ENCODE measurements at regions not wholly inside any gene's neighbourhood (a gene's known extent, or its start where the extent isn't known, plus 50 kb on each side); places are given as distances from the start of the nearest gene placed in this dataset.
"Not testable (repeated sequence)": the region's sequence is repeated elsewhere in the genome, so short reads cannot be mapped to it uniquely, and the experiment has no call there.

DNA sequence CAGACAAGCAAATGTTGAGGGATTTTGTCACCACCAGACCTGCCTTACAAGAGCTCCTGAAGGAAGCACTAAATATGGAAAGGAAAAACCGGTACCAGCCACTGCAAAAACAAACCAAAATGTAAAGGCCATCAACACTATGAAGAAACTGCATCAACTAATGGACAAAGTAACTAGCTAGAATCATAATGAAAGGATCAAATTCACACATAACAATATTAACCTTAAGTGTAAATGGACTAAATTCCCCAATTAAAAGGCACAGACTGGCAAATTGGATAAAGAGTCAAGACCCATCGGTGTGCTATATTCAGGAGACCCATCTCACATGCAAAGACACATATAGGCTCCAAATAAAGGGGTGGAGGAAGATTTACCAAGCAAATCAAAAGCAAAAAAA is 173.2 kb upstream of the KCNMB2 start:
- not testable (repeated sequence) for TF ChIP-seq CTCF, POLR2AphosphoS5 (IDR thresholded peaks at IDR 0.05)
